ENCODE measurements at regions not wholly inside any gene's neighbourhood (a gene's known extent, or its start where the extent isn't known, plus 50 kb on each side); places are given as distances from the start of the nearest gene placed in this dataset.

- TF ChIP-seq EZH2 (IDR thresholded peaks at IDR 0.05; ENCODE audit: borderline replicate concordance, low read length) = no peak
- no peaks in the 10 kb centered on the region for H3K4me1 ChIP-seq (ENCODE audit: insufficient read depth, low read length, severe bottlenecking)
Observed at GRCh38 chr4:58688568-58688967, 1578.4 kb upstream of the IGFBP7 start.

DNA sequence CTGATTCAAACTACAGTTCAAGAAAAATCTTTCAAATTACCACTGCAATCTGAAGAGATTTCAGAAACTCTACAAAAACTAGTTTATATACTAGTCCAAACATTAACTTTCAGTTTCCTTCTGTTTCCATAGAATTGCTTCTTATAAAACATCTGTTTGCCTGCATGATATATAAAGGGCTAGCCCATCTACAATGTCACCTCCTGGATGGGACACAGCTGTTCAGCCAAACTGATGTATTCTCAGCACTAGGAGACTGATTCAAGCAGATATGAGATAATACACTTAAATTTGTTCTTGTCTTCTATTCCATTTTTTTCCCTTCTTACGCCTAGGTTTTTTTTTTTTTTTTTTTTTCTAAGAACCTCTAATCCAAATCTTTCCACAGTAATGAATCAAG, 1569.7 kb upstream of the IGFBP7 start:
- no peaks in the 10 kb centered on the region for H3K4me1 ChIP-seq (ENCODE audit: insufficient read depth, low read length, severe bottlenecking)
- TF ChIP-seq EZH2 (IDR thresholded peaks at IDR 0.05; ENCODE audit: borderline replicate concordance, low read length) (no peak), CTCF (IDR thresholded peaks at IDR 0.05; ENCODE audit: low read length) (no peak)
- no peak overlapping the region for H3K27ac ChIP-seq (ENCODE audit: low read depth, low read length, poor library complexity, severe bottlenecking)
- H3K9me3 ChIP-seq (ENCODE audit: low read length) = no peaks in the 10 kb centered on the region
- no peak overlapping the region for H2AFZ ChIP-seq (ENCODE audit: low read length)
- H3K9ac ChIP-seq (ENCODE audit: low read length) = no peak overlapping the region
- H3K79me2 ChIP-seq (ENCODE audit: insufficient read depth, low read length) = no peaks in the 10 kb centered on the region
- H3K27me3 ChIP-seq (ENCODE audit: insufficient read depth, low read length) = no peaks in the 10 kb centered on the region
- no peaks in the 10 kb centered on the region for H3F3A ChIP-seq (ENCODE audit: insufficient read depth, low read length)
- H4K20me1 ChIP-seq (ENCODE audit: insufficient read depth, low read length) = no peaks in the 10 kb centered on the region
- no peaks in the 10 kb centered on the region for H3K9me2 ChIP-seq (ENCODE audit: low read depth, low read length)
- no peaks in the 10 kb centered on the region for H3K36me3 ChIP-seq (ENCODE audit: insufficient read depth, low read length)
- no peak overlapping the region for H3K4me2 ChIP-seq (ENCODE audit: low read length)
- H3K4me3 ChIP-seq (ENCODE audit: low read depth, low read length, poor library complexity, severe bottlenecking) = no peak overlapping the region

More at GRCh38 chr4:58688568-58688967, 1578.4 kb upstream of the IGFBP7 start:
- no peaks in the 10 kb centered on the region for H3K27me3 ChIP-seq (ENCODE audit: insufficient read depth, low read length)
- H2AFZ ChIP-seq (ENCODE audit: low read length) = no peak overlapping the region
- H3K9me3 ChIP-seq (ENCODE audit: low read length) = no peaks in the 10 kb centered on the region
- H3K79me2 ChIP-seq (ENCODE audit: insufficient read depth, low read length) = no peaks in the 10 kb centered on the region
- no peak overlapping the region for H3K4me2 ChIP-seq (ENCODE audit: low read length)
- H3K27ac ChIP-seq (ENCODE audit: low read depth, low read length, poor library complexity, severe bottlenecking) = no peak overlapping the region
- no peaks in the 10 kb centered on the region for H3K36me3 ChIP-seq (ENCODE audit: insufficient read depth, low read length)
- H3K9ac ChIP-seq (ENCODE audit: low read length) = no peak overlapping the region
- H3K4me3 ChIP-seq (ENCODE audit: low read depth, low read length, poor library complexity, severe bottlenecking) = no peak overlapping the region
- no peaks in the 10 kb centered on the region for H4K20me1 ChIP-seq (ENCODE audit: insufficient read depth, low read length)
- H3F3A ChIP-seq (ENCODE audit: insufficient read depth, low read length) = no peaks in the 10 kb centered on the region
- no peaks in the 10 kb centered on the region for H3K9me2 ChIP-seq (ENCODE audit: low read depth, low read length)

- H3K27me3 ChIP-seq (ENCODE audit: insufficient read depth, low read length) = no peaks in the 10 kb centered on the region
- H3K79me2 ChIP-seq (ENCODE audit: insufficient read depth, low read length) = no peaks in the 10 kb centered on the region
- H3F3A ChIP-seq (ENCODE audit: insufficient read depth, low read length) = no peaks in the 10 kb centered on the region
- 0 out of 2 replicates have a peak, but pooled peaks cover 5% of the 10 kb centered on the region for H3K9me3 ChIP-seq (ENCODE audit: low read length)
- no peaks in the 10 kb centered on the region for H3K4me1 ChIP-seq (ENCODE audit: insufficient read depth, low read length, severe bottlenecking)
- H3K9me2 ChIP-seq (ENCODE audit: low read depth, low read length) = no peaks in the 10 kb centered on the region
- no peak overlapping the region for H2AFZ ChIP-seq (ENCODE audit: low read length)
- no peak for TF ChIP-seq EZH2 (IDR thresholded peaks at IDR 0.05; ENCODE audit: borderline replicate concordance, low read length)
- no peak for TF ChIP-seq CTCF (IDR thresholded peaks at IDR 0.05; ENCODE audit: low read length)
- H4K20me1 ChIP-seq (ENCODE audit: insufficient read depth, low read length) = no peaks in the 10 kb centered on the region
- H3K4me2 ChIP-seq (ENCODE audit: low read length) = no peak overlapping the region
- no peak overlapping the region for H3K9ac ChIP-seq (ENCODE audit: low read length)
- H3K36me3 ChIP-seq (ENCODE audit: insufficient read depth, low read length) = no peaks in the 10 kb centered on the region
- H3K4me3 ChIP-seq (ENCODE audit: low read depth, low read length, poor library complexity, severe bottlenecking) = no peak overlapping the region
- no peak overlapping the region for H3K27ac ChIP-seq (ENCODE audit: low read depth, low read length, poor library complexity, severe bottlenecking)
Observed at GRCh38 chr4:58679051-58679450, 1568.9 kb upstream of the IGFBP7 start.

- no peaks in the 10 kb centered on the region for H3F3A ChIP-seq (ENCODE audit: insufficient read depth, low read length)
- H3K79me2 ChIP-seq (ENCODE audit: insufficient read depth, low read length) = no peaks in the 10 kb centered on the region
- H2AFZ ChIP-seq (ENCODE audit: low read length) = no peak overlapping the region
- no peaks in the 10 kb centered on the region for H3K4me1 ChIP-seq (ENCODE audit: insufficient read depth, low read length, severe bottlenecking)
- TF ChIP-seq EZH2 (IDR thresholded peaks at IDR 0.05; ENCODE audit: borderline replicate concordance, low read length) (no peak), CTCF (IDR thresholded peaks at IDR 0.05; ENCODE audit: low read length) (no peak)
- no peaks in the 10 kb centered on the region for H4K20me1 ChIP-seq (ENCODE audit: insufficient read depth, low read length)
- H3K36me3 ChIP-seq (ENCODE audit: insufficient read depth, low read length) = no peaks in the 10 kb centered on the region
- H3K4me3 ChIP-seq (ENCODE audit: low read depth, low read length, poor library complexity, severe bottlenecking) = no peak overlapping the region
- H3K27ac ChIP-seq (ENCODE audit: low read depth, low read length, poor library complexity, severe bottlenecking) = no peak overlapping the region
- H3K9me3 ChIP-seq (ENCODE audit: low read length) = 0 out of 2 replicates have a peak, but pooled peaks cover 5% of the 10 kb centered on the region
- no peaks in the 10 kb centered on the region for H3K9me2 ChIP-seq (ENCODE audit: low read depth, low read length)
- H3K9ac ChIP-seq (ENCODE audit: low read length) = no peak overlapping the region
- H3K27me3 ChIP-seq (ENCODE audit: insufficient read depth, low read length) = no peaks in the 10 kb centered on the region
- no peak overlapping the region for H3K4me2 ChIP-seq (ENCODE audit: low read length)
Observed at GRCh38 chr4:58669783-58670182, 1559.6 kb upstream of the IGFBP7 start.

All from OCI-LY1 (cell line).